Endodermal cell (in vitro differentiated cells): ENCODE measurements at regions not wholly inside any gene's neighbourhood (a gene's known extent, or its start where the extent isn't known, plus 50 kb on each side); places are given as distances from the start of the nearest gene placed in this dataset.

Source experiments
- DNase-seq: peaks from one replicate; pipeline ENCODE4 v3.0.0-alpha.2; 2017
- H3K27ac ChIP-seq: 2 replicates; pipeline ENCODE4 v1.5.1; 2013; ENCODE audit warnings: mild to moderate bottlenecking, low read depth, low read length, moderate library complexity
- H3K27me3 ChIP-seq: 2 replicates; pipeline ENCODE4 v1.6.1; 2013; ENCODE audit warnings: mild to moderate bottlenecking, low read length, moderate library complexity; ENCODE audit not compliant: insufficient read depth, control insufficient read depth, poor library complexity, severe bottlenecking
- H3K36me3 ChIP-seq: 2 replicates; pipeline ENCODE4 v1.7.0; 2013; ENCODE audit warnings: mild to moderate bottlenecking, low read length, moderate library complexity; ENCODE audit not compliant: control insufficient read depth, insufficient read depth
- H3K4me1 ChIP-seq: one replicate; pipeline ENCODE4 v1.7.0; 2013; ENCODE audit warnings: low read length; ENCODE audit not compliant: control insufficient read depth, insufficient read depth
- H3K4me3 ChIP-seq: 2 replicates; pipeline ENCODE4 v1.5.1; 2013; ENCODE audit warnings: mild to moderate bottlenecking, low read length, moderate library complexity
- H3K9ac ChIP-seq: 2 replicates; pipeline ENCODE4 v1.6.1; 2013; ENCODE audit warnings: mild to moderate bottlenecking, low read length, moderate library complexity; ENCODE audit not compliant: poor library complexity, severe bottlenecking; ENCODE audit errors: extremely low read depth
- H3K9me3 ChIP-seq: 2 replicates; pipeline ENCODE4 v1.6.1; 2013; ENCODE audit warnings: mild to moderate bottlenecking, low read length, moderate library complexity; ENCODE audit not compliant: control insufficient read depth
- H3K27ac Mint-ChIP-seq: 2 replicates; pipeline ENCODE4 v1.8.0; 2020; ENCODE audit warnings: mixed read lengths
- H3K27me3 Mint-ChIP-seq: 2 replicates; pipeline ENCODE4 v1.8.0; 2021; ENCODE audit warnings: mild to moderate bottlenecking, mixed read lengths; ENCODE audit not compliant: insufficient read depth
- H3K36me3 Mint-ChIP-seq: 2 replicates; pipeline ENCODE4 v1.8.0; 2020; ENCODE audit warnings: low read depth, mixed read lengths
- H3K4me1 Mint-ChIP-seq: 2 replicates; pipeline ENCODE4 v1.8.0; 2020; ENCODE audit warnings: mixed read lengths
- H3K4me3 Mint-ChIP-seq: 2 replicates; pipeline ENCODE4 v1.8.0; 2020; ENCODE audit warnings: mild to moderate bottlenecking, moderate library complexity, mixed read lengths
- H3K9me3 Mint-ChIP-seq: 2 replicates; pipeline ENCODE4 v1.8.0; 2020; ENCODE audit warnings: mild to moderate bottlenecking, mixed read lengths
- CTCF ChIP-seq: fragments of 200-600 bp; sonication (generic); conservative IDR thresholded peaks from 2 replicates; pipeline ENCODE4 v1.5.0; 2021; ENCODE audit warnings: antibody characterized with exemption, mild to moderate bottlenecking
- WGBS, 2 experiments: methylation state at CpG; one replicate each; pipeline versions ENCODE4 v1.1.5 to v1.1.7; 2013; ENCODE audit warnings: missing lambda C conversion rate in 2 of 2, mixed read lengths in 1 of 2; ENCODE audit not compliant: insufficient coverage in 1 of 2, insufficient read length in 1 of 2; 5-methylcytosine and 5-hydroxymethylcytosine counted together

GRCh38 chr6:27106382-27106781 is 141.1 kb upstream of the PRSS16 start:
- no peaks in the 10 kb centered on the region for H3K27me3 ChIP-seq
- no peak for DNase-seq
- no peak overlapping the region for H3K27ac Mint-ChIP-seq
- TF ChIP-seq CTCF, result no peak
- no peaks in the 10 kb centered on the region for H3K36me3 Mint-ChIP-seq
- no peak overlapping the region for H3K9ac ChIP-seq
- no peaks in the 10 kb centered on the region for H3K4me1 ChIP-seq
- no peaks in the 10 kb centered on the region for H3K4me1 Mint-ChIP-seq
- no peak overlapping the region for H3K27ac ChIP-seq
- H3K9me3 ChIP-seq, result peaks cover 26% of the 10 kb centered on the region
- H3K4me3 Mint-ChIP-seq, result no peak overlapping the region
- WGBS, 2 experiments, result 91 to 100% methylated on average over 1 to 3 of the region's 3 CpGs
- H3K27me3 Mint-ChIP-seq, result peaks cover 7% of the 10 kb centered on the region
- peaks cover 24% of the 10 kb centered on the region for H3K9me3 Mint-ChIP-seq
- H3K4me3 ChIP-seq, result no peak overlapping the region
- H3K36me3 ChIP-seq, result no peaks in the 10 kb centered on the region

GRCh38 chr6:27111743-27112142 is 135.8 kb upstream of the PRSS16 start:
- Histone ChIP-seq H3K36me3 (no peaks in the 10 kb centered on the region), H3K9ac (no peak overlapping the region), H3K27me3 (no peaks in the 10 kb centered on the region), H3K9me3 (peaks cover 61% of the 10 kb centered on the region), H3K4me3 (no peak overlapping the region), H3K27ac (no peak overlapping the region), H3K4me1 (no peaks in the 10 kb centered on the region)
- Mint-ChIP-seq H3K9me3 (peaks cover 55% of the 10 kb centered on the region), H3K27me3 (peaks cover 4% of the 10 kb centered on the region), H3K36me3 (no peaks in the 10 kb centered on the region), H3K27ac (no peak overlapping the region), H3K4me1 (no peaks in the 10 kb centered on the region), H3K4me3 (no peak overlapping the region)
- WGBS, 2 experiments, result 60 to 88% methylated on average over 2 of the region's 2 CpGs
- TF ChIP-seq CTCF, result no peak
- DNase-seq, result no peak

DNA sequence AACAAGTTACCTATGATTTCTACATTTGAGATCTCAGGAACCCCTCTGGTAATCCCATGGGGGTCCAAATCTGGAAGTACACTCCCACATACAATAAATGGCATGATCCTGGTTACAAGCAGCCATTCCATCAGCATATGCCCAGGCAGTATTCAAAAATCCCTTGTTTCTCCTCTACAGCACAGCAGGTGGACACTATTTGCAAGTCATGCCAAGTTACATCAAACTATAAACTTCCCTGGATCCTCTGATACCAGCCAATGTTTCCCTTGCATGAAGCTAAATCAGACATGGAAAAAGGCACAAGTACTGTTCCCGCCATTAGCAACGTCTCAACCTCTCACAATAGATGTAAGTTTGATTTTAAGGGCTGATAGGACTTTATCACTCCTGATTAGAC is 134.5 kb upstream of the PRSS16 start:
- peaks cover 61% of the 10 kb centered on the region for H3K9me3 ChIP-seq
- no peak for TF ChIP-seq CTCF
- Mint-ChIP-seq H3K36me3 (no peaks in the 10 kb centered on the region), H3K27ac (no peak overlapping the region), H3K4me3 (no peak overlapping the region), H3K4me1 (no peaks in the 10 kb centered on the region), H3K27me3 (peaks cover 5% of the 10 kb centered on the region), H3K9me3 (peaks cover 58% of the 10 kb centered on the region)
- no peak for DNase-seq
- whole genome bisulfite sequencing, 2 experiments, result 93 to 100% methylated on average over 2 of the region's 2 CpGs
- no peak overlapping the region for H3K4me3 ChIP-seq
- no peaks in the 10 kb centered on the region for H3K27me3 ChIP-seq
- no peaks in the 10 kb centered on the region for H3K36me3 ChIP-seq
- H3K9ac ChIP-seq, result no peak overlapping the region
- H3K4me1 ChIP-seq, result no peaks in the 10 kb centered on the region
- H3K27ac ChIP-seq, result no peak overlapping the region
